ENCODE measurements at regions not wholly inside any gene's neighbourhood (a gene's known extent, or its start where the extent isn't known, plus 50 kb on each side); places are given as distances from the start of the nearest gene placed in this dataset.
A peak's percentile ranks its signal among the peaks of the same experiment; 100 is the strongest.
"Not testable (repeated sequence)": the region's sequence is repeated elsewhere in the genome, so short reads cannot be mapped to it uniquely, and the experiment has no call there.

- TF ChIP-seq ZBTB33 (IDR thresholded peaks at IDR 0.05), result no peak
- no peak for TF ChIP-seq MAX (IDR thresholded peaks at IDR 0.05)
- TF ChIP-seq YY1 (IDR thresholded peaks at IDR 0.05), result no peak
- TF ChIP-seq SP1 (IDR thresholded peaks at IDR 0.05), result no peak
- TF ChIP-seq REST (IDR thresholded peaks at IDR 0.05), result no peak
- H3K27me3 ChIP-seq (ENCODE audit: control insufficient read depth in 4 of 4, insufficient read depth in 4 of 4, low read length in 3 of 4), result no peaks in the 10 kb centered on the region
- 94% methylated on average over 2 of the region's 2 CpGs for WGBS
- H3K9ac ChIP-seq (ENCODE audit: low read depth in 1 of 2, low read length in 2 of 2), result no peak overlapping the region
- no peaks in the 10 kb centered on the region for H3K36me3 ChIP-seq (ENCODE audit: control insufficient read depth in 4 of 4, insufficient read depth in 3 of 4, low read depth in 1 of 4, low read length in 3 of 4)
- DNase-seq (ENCODE audit: low spot score), result no peak
- no peaks in the 10 kb centered on the region for H3K4me1 ChIP-seq (ENCODE audit: control insufficient read depth in 4 of 4, insufficient read depth in 4 of 4, low read length in 3 of 4)
- no peak overlapping the region for H3K4me3 ChIP-seq (ENCODE audit: low read depth in 1 of 3, low read length in 3 of 3)
- no peak overlapping the region for H3K27ac ChIP-seq (ENCODE audit: low read depth in 1 of 2, low read length in 2 of 2)
- H3K9me3 ChIP-seq (ENCODE audit: control insufficient read depth in 4 of 4, low read length in 3 of 4), result no peaks in the 10 kb centered on the region
These were observed 310.4 kb downstream of the HGF start for GRCh38 chr7:81459485-81459884.

DNA sequence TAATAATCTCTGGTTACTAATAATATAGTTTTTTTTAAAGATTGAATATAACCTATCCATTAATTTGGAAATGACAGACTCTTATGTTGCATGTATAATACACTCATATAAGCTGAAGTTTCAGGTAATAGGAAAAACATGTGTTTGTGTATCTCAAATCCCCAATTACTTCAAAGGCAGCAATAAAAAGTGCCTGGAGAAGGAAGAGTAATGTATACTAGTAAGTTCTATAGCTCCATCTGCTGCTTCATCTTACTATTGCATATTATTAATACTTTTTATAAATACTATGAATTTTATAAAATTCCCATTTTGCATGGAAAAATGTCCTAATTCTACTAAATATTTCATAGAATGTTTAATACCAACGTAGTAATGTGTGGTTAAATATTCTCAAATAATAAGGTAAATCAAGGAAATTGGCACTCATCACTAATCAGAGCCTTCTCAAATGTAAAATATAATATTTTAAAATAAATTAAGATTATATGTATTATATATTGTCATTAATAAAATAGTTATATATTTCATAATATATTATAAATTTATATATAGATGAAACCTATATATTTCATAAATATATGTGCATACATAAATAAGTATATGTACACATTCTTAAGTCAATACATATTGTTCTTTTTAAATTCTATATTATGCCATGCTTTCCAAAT lies 311.9 kb downstream of the HGF start:
- no peaks in the 10 kb centered on the region for H3K27me3 ChIP-seq (ENCODE audit: control insufficient read depth in 4 of 4, insufficient read depth in 4 of 4, low read length in 3 of 4)
- no peaks in the 10 kb centered on the region for H3K36me3 ChIP-seq (ENCODE audit: control insufficient read depth in 4 of 4, insufficient read depth in 3 of 4, low read depth in 1 of 4, low read length in 3 of 4)
- H3K9me3 ChIP-seq (ENCODE audit: control insufficient read depth in 4 of 4, low read length in 3 of 4), result no peaks in the 10 kb centered on the region
- no peak for DNase-seq (ENCODE audit: low spot score)
- no peak overlapping the region for H3K9ac ChIP-seq (ENCODE audit: low read depth in 1 of 2, low read length in 2 of 2)
- 45% methylated on average over 1 of the region's 1 CpG for WGBS
- H3K4me3 ChIP-seq (ENCODE audit: low read depth in 1 of 3, low read length in 3 of 3), result no peak overlapping the region
- no peak overlapping the region for H3K27ac ChIP-seq (ENCODE audit: low read depth in 1 of 2, low read length in 2 of 2)
- no peaks in the 10 kb centered on the region for H3K4me1 ChIP-seq (ENCODE audit: control insufficient read depth in 4 of 4, insufficient read depth in 4 of 4, low read length in 3 of 4)
- TF ChIP-seq MAX (IDR thresholded peaks at IDR 0.05), result no peak
- peak; percentile 48 to 56 for TF ChIP-seq RAD21 (IDR thresholded peaks at IDR 0.05)
- peak; percentile 3 for TF ChIP-seq CTCF (IDR thresholded peaks at IDR 0.05; ENCODE audit: low read depth, low read length, missing input control)

- not testable (repeated sequence) for H3K36me3 ChIP-seq (ENCODE audit: control insufficient read depth in 4 of 4, insufficient read depth in 3 of 4, low read depth in 1 of 4, low read length in 3 of 4); DNase-seq (ENCODE audit: low spot score); H3K4me1 ChIP-seq (ENCODE audit: control insufficient read depth in 4 of 4, insufficient read depth in 4 of 4, low read length in 3 of 4); H3K4me3 ChIP-seq (ENCODE audit: low read depth in 1 of 3, low read length in 3 of 3); H3K27ac ChIP-seq (ENCODE audit: low read depth in 1 of 2, low read length in 2 of 2); H3K9ac ChIP-seq (ENCODE audit: low read depth in 1 of 2, low read length in 2 of 2); H3K27me3 ChIP-seq (ENCODE audit: control insufficient read depth in 4 of 4, insufficient read depth in 4 of 4, low read length in 3 of 4); H3K9me3 ChIP-seq (ENCODE audit: control insufficient read depth in 4 of 4, low read length in 3 of 4)
These were observed 316.1 kb downstream of the HGF start for GRCh38 chr7:81453770-81454169.
